ENCODE measurements at regions not wholly inside any gene's neighbourhood (a gene's known extent, or its start where the extent isn't known, plus 50 kb on each side); places are given as distances from the start of the nearest gene placed in this dataset.
A peak's percentile ranks its signal among the peaks of the same experiment; 100 is the strongest.

GRCh38 chr12:115455268-115455681 is 771.3 kb upstream of the TBX3 start:
- DNase-seq (ENCODE audit: low spot score), result no peak

GRCh38 chr12:115452751-115453281 is 768.8 kb upstream of the TBX3 start:
- ATAC-seq (ENCODE audit: low FRiP score), result no peak

More at GRCh38 chr12:115455268-115455681, 771.3 kb upstream of the TBX3 start:
- TF ChIP-seq CTCF (IDR thresholded peaks at IDR 0.05), result no peak
- no peak for ATAC-seq (ENCODE audit: low FRiP score)

GRCh38 chr12:115451780-115452736 is 768.1 kb upstream of the TBX3 start:
- ATAC-seq (ENCODE audit: low FRiP score), result peak; percentile 78
- TF ChIP-seq CTCF (IDR thresholded peaks at IDR 0.05), result no peak
- no peak for DNase-seq (ENCODE audit: low spot score)

More at GRCh38 chr12:115452751-115453281, 768.8 kb upstream of the TBX3 start:
- DNase-seq (ENCODE audit: low spot score), result no peak
- no peak for TF ChIP-seq CTCF (IDR thresholded peaks at IDR 0.05)

DNA sequence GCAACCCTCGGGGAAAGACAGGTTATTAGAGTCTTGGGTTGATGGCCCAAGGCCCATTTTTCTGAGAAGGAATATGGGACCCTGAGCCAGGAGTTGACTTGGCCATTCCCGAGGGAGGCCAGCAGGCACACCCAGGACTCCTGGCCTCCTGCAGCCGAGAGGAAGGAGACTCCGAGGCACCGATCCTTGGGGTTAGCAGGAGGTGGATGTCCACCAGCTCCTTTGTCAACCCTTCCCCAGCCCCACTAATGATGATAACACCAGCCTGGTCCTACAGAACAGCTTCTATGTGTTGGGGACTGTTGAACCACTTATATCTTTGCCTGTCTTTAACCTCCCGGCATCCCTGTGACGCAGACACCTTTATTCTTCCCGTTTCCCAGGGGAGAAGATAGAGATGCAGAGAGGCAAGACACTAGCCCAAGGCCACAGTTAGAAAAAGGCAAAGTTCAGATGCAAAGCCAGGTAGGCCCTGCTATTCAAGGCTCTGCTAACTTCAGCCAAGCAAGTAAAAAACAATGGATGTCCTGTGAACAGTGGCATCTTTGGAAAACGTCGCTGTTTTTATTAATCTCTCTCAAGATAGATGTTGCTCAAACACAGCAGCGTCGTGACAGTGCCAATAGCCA is 767.3 kb upstream of the TBX3 start:
- no peak for TF ChIP-seq CTCF (IDR thresholded peaks at IDR 0.05)
- DNase-seq (ENCODE audit: low spot score) (no peak), ATAC-seq (ENCODE audit: low FRiP score) (no peak)

- no peak for TF ChIP-seq CTCF (IDR thresholded peaks at IDR 0.05)
- DNase-seq (ENCODE audit: low spot score) (no peak), ATAC-seq (ENCODE audit: low FRiP score) (no peak)
Observed at GRCh38 chr12:115450710-115451109, 766.7 kb upstream of the TBX3 start.

DNA sequence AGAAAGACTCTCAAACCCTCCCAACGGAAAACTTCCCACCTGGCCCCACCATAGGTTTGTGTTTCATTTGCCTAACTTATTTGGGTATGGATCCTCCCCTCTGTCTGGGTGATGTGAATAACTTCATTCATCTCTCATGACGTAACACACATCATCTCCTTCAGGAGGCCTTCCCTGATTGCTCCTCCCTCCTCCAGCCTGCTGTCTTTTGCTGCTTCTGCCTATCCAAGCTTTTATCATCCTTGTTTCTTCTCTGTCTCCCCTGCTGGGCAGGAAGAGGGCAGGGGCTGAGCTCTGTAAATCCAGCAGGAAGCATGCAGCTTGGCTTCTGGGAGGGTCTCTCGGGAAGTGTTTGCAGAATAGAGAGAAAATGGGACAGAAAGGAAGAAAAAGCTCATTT is 766.0 kb upstream of the TBX3 start:
- no peak for DNase-seq (ENCODE audit: low spot score)
- TF ChIP-seq CTCF (IDR thresholded peaks at IDR 0.05), result no peak
- ATAC-seq (ENCODE audit: low FRiP score), result no peak

Data from omental fat pad (tissue), 3 donors.